GM21390 (cell line): ENCODE measurements at regions not wholly inside any gene's neighbourhood (a gene's known extent, or its start where the extent isn't known, plus 50 kb on each side); places are given as distances from the start of the nearest gene placed in this dataset.

Experiments used
- ATAC-seq: cut with Tn5 transposase; IDR thresholded peaks from one replicate; pipeline ENCODE4 v1.9.1; 2021; ENCODE audit not compliant: unreplicated experiment

DNA sequence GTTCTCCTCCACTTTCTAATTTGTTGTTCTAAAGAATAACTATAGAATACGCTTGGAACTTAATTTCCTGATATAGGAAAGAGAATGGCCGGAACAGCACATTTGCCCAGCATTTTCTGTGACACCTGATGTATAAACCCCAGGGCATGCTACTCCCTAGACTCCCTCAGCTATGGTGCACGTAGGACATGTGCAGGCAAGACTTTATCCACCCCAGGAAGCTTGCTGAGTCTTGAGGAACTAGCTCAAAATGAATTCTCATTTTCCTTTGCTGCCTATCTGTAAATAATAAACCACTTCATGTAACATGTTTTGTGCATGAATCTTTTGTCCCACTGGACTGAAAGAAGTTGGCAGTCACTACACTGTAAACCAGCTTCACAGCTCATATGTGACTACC lies 535.8 kb upstream of the SLITRK1 start:
- ATAC-seq, result no peak

DNA sequence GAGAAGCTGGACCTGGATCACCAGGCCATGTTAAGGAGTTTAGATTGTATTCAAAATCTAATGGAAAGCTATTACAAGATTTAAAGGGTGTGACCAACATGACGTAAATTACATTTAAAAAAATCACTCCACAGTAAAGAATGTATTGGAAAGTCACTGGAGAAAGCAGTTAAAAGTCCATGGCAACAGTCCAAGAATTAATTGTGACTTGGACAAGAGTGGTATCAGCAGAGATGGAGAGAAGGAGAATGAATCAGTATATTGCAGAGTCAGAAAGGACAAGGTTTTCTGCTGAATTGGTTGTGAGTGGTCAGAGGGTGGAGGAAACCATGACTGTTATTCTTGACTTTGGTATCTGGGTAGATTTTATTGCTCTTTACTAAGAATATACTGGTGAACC lies 535.1 kb upstream of the SLITRK1 start:
- ATAC-seq, result no peak

DNA sequence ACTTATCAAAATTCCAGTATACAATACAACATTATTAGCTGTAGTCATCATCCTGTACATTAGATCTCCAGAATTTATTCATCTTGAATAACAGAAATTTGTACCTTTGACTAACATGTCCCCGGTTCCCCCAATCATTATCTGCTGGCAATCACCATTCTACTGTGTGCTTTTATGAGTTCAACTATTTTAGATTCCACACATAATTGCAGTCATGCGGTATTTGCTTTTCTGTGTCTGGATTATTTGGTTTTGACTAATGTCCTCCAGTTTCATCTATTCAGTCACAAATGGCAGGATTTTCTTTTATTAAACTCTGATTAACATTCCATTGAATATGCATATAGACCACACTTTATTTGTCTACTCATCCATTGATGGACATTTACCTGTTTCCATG lies 530.7 kb upstream of the SLITRK1 start:
- ATAC-seq, result no peak

DNA sequence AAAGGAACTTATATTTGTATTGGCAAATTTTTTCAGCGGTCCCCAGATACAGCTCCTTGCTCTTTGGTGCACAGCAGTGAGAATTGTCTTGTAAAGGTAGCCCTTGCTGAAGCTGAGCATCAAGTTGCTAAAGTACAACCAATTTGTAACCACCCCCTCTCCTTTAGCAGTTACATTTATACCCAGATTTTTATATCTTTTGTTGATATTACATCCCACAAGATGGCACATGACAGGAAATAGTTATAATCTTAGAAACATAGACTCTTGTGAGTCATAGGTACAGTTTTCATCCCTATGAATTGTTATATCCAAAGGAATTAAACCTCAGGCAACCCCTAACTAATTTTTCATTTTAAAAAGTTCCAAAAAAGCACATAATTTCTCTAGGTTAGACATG lies 523.0 kb upstream of the SLITRK1 start:
- no peak for ATAC-seq

DNA sequence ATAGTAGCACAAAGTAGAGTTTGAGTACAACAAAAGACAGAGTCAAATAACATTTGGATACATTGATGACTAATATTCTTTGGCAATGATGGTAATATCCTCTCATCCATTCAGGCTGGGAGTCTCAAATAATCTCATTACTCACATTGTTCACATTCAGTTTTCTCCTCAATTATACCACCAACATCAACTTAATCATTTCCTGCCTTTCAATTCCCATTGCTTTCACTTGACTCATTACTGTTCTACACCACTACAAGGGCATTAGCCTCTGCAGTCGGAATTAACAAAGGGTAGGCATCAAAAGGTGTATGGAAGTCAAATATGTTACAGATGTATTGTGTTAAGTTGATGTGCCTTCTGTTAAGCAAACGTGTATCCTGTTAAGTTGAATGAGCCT lies 518.4 kb upstream of the SLITRK1 start:
- ATAC-seq, result no peak

DNA sequence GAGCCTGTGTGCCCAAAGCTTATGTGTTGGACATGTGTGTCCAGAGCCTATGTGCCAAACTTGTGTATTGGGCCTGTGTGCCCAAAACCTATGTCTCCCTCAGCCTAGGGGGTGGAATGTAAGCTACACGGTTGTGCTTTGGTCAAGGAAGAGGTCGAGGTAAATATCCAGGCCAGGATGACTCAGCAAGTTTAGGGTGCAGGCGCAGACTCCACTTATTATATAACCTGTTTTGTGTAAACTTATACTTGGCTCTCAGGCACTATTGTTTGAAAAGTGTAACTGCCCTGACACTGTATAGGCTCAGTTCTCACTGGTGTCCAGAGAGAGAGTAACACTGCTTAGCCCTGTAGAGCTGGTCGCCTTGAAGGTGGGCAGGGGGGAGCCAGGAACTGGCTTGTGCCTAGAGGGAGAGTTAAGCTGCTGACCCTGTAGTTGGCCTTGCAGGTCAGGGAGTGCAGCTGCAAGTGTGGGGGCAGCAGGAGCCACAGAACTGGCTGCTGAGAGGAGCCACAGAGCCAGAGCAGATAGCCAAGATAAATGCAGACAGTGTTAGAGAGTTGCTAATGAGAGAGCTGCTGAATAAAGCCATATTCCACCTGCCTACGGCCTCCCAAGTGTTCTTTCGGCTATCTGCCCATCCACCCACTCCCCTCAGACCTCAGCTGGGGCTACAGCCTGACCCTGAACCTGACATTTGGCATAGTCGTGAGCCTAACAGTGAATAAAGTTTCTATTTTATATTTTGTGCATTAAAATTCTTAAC lies 517.2 kb upstream of the SLITRK1 start:
- ATAC-seq, result no peak

DNA sequence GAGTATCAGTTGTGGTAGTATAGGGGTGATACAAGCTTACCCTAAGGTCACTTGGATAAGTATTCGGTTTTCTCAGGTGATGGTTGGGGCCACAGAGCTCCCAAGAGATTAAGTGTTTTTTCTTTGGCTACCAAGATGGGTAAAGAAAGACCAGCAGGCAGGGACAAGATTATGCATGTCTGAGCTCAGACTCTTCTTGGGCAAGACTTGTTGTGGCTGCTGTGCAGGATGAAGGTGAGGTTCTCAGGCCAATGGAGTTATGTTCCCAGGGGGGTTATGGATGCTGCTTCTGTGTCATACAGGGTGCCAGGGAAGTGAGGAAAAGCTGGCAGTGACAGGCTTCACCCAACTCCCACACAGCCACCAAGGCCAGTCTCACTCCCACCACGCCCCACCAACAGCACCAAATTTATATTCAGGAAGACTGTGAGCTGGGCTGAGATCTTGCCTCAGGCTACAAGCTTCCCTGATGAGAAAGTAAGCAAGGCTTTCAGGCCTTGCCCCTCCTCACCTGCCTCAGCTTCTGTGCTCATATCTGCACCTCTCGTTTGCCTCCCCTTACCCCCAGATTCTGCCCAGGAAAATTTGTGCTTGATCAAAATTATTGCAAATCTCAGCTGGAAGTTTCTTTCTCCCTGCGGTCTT lies 511.8 kb upstream of the SLITRK1 start:
- no peak for ATAC-seq

DNA sequence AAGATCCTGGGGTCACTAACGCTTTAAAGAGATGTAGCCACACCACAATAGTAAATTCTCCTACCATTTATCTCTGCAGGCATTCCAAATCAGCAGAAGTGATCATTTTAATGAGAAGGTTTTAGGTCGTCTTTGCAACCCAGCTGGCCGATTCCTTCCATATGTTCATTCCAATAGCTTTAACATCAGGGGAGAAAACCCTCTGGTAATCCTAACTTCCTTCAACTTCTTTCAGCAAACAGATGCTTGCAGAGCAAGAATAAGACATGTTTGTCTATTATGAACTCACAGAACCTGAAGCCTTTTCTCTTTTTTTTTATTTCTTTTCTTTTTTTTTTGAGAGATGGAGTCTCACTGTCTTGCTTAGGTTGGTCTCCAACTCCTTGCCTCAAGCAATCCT lies 498.6 kb upstream of the SLITRK1 start:
- no peak for ATAC-seq

DNA sequence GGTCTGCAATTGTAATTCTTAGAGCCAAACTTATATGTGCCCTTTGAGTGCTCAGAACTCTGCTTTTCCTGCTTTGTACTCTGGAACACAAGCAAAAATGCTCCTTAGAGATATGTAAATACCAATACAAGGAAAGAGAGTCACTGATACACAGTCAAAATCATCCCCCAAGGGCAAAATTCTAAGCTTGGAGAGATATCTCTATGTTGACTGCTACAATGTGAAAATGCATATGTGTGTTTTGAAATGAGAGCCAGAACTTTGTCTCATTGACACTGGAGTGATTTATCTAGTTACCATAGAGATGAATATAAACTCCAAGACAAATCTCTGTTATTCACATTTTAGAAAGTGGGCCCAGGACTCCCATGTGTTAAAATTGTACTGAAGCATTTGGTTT lies 494.8 kb upstream of the SLITRK1 start:
- no peak for ATAC-seq

DNA sequence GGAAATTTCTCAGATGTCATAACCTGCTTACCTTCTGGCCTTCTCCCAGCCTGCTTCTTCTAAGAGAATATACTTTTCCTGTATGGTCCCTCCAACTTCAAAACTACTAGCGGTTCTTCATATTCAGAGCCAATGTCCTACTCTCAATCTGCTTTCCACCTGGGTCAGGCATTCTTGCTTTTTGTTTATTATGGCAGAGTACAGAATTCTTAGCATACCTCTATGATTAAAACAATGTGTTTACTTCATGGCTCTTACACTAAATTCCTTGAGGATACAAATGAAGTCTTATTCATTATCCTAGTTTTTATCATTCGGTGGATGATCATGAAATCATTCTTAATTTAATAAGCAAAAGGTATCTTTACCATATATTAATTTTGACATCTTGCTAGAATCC lies 484.2 kb upstream of the SLITRK1 start:
- no peak for ATAC-seq

DNA sequence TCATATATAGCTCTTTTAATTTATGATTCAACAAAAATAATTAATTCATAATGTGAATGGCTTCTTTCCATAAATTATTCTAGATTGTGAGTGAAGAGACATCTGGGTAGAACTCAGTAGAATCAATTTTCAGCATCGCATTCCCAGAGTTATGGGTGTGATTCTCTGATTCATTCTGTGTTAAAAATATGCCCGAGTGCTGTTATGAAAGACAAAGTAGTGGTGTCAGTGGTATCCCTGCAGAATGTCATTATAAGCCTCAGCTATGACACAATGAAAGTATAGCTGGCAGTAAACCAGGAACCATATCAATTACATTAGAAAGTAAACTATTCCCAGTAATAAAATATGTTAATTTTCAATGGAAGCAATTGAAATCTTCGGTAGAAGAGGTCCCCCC lies 480.5 kb upstream of the SLITRK1 start:
- ATAC-seq, result no peak

DNA sequence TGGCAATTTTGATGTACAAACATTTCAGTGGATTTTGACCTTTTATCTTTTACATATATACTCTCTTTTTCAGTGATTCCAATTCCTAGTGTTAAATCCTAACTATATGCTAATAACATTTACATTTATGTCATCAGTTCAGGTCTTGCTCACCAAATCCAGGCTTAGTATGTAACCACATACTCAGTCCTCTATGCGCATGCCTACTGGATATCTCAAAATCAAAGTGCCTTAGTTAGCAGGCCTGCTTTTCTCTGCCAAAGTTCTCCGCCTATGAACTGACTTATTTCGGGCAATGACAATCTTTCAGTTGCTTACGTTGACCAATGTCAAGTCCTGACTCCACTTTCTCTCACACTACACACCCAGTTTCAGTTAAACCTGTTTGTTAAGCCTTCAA lies 478.5 kb upstream of the SLITRK1 start:
- no peak for ATAC-seq

DNA sequence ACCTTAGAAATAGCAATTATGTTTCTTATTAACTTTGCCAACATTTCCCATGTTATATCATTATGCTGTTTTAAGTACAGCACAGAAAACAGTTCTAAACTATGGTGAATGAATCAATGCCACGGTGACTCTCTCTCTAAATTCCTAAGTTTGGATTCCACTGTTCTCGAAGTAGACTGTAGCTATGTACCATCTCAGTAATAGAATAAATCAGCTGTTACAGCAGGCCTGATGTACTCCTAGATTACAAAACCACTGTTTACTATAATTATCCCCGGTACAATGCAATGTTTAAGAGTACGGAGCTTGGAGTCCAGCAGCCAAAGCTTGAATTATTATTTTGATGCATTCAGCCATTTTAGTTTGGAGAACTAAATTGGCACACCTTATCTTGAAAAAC lies 476.3 kb upstream of the SLITRK1 start:
- ATAC-seq, result no peak

DNA sequence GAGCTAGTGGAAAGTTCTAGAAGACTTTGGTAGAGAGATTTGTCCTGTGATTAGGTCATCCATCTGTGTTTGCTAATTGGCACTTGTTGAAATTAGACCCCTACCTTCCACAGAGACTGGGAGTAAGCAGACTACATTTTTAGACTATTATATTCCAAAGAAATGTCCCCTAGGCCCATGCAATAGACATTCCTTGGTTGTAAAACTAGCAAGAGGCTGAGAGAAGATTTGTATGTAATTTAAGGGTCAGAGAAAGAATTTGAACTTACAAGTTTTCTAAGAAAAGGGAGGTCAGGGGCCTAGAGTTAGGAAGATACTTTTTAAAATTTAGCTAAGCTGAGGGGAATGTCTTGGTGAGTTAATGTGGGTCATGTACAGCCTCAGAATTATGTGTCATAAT lies 470.7 kb upstream of the SLITRK1 start:
- no peak for ATAC-seq

DNA sequence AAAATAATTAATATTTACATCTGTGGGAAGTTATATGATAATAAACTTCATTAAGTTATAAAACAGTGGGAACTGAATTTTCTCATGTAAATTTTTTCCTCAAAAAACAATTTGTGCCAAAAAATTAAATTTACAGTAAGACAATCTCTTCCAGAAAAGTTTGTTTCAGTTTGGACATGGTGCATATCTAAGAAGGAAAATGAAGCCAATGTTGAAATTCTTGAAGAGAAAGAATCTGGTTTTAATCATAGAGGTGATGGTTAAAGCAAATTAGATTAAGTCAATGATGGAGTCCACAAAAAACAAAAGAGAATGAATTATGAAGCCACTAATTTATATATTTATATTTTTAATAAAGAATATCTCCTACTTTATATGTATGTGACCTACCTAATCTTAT lies 457.2 kb upstream of the SLITRK1 start:
- ATAC-seq, result no peak

DNA sequence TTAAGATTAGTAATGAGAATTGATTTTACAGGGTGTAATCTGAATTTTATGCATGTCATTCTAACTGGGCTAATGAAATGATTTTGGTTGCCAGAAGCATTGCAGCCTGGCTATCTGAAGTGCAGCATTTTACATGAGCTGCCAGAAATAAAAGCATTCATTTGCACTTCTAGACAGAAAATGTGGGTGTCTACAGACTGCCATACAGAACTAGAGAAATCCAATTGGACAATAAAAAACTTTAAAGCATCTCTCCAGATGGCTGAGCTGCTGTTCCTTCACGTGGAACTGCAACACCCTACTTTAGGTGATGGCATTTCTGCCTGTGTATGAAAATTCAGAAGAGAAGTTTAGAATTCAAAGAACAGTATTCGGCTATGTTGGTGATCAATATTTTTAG lies 450.1 kb upstream of the SLITRK1 start:
- no peak for ATAC-seq

DNA sequence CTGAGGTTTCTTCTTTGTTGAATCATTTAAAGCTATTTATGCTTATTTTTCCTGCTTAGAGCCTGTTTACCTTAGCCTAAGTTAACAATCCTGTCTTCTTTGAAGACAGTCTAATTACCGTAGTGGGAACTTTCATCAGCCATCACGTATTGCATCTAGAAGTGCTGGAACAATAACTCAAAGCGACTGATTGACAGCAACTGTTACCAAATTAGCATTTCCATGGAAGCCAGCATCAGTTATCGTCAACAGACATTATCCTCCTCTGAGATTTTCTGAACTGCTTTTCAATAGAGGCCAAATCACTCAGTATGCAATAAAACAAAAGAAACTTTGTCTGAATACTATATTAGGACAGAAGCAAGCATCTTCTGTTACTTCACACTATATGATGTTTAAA lies 433.3 kb upstream of the SLITRK1 start:
- no peak for ATAC-seq

DNA sequence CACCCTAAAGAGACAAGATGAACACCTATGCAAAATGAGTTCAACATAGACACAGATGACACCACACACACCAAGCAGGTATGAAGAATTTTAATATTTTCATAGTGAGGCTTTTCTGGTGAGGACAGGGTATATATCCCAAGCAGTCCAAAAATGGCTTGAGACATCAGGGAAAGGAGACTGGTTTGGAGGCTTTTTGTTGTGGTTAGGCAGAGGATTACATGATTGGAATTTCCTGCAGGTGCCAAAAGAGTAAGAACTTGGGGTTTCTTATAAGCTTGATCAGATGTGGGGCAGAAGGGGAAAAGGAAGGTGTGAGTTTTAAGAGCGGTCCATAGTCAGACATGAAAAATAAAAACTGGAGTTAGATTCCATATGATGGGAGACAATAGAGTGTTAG lies 420.8 kb upstream of the SLITRK1 start:
- ATAC-seq, result no peak

DNA sequence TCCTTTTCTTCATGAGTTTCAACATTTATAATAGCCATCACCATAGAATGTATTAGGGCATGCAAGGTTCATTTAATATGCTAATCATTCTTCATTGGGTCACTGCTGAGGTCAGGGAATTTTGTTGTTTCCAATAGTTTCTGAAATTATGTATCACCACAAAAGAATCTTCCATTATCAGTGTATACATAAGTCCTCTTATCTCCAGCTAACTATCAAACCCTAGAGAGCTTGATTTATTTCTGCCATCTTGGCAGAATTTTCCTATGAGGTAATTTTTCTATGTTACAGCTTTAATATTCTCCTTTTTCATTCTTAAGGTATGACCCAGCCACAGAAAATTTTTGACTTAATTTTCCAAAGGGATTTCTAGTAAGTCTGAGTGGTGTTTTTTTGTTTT lies 415.0 kb upstream of the SLITRK1 start:
- no peak for ATAC-seq

DNA sequence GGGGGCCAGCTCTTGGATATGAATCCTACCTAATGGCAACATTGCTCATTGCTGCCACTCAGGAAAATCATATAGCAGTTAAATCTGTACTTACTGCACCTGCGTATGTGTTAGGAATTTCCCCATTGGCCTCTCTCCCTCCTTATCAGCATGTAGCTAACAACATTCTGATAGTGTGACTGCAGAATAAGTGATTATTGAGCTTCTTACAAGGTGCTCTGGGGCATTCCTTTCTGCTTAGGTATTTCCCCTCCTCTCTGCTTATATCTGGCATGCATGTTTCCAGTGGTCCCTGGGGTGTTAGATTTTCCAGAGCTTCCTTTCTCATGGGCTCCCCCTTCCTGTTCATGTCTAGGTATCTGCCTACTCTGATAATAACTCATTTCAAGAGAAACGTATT lies 414.1 kb upstream of the SLITRK1 start:
- no peak for ATAC-seq

DNA sequence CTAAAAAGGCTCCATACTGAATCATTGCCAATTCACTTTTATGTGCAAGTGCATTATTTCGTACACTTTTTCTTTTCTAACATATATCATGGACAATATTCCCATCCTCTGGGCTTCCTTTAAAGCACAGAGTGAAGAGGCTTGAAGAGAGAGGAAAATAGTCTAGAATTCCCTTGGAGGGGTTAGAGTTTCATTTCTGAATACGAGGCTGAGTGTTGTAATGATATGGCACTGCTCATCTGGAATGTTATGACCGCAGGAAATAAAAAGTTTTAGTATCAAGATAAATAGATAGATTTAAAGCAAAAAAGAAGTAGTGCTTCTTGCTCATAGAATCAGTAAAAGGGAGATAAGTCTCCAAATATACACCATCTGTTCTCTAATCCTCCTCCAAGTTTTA lies 412.3 kb upstream of the SLITRK1 start:
- ATAC-seq, result no peak

DNA sequence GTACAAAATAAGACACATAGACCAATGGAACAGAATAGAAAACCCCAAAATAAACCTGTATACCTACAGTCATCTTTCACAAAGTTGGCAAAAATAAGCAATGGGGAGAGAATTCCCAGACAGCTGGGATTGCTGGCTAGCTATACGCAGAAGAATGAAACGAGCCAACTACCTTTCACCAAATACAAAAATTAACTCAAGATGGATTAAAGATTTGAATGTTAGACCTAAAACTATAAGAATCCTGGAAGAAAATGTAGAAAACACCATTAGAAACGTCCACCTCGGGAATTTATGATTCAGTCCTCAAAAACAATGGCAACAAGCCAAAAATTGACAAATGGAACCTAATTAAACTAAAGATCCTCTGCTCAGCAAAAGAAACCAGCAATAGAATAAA lies 408.1 kb upstream of the SLITRK1 start:
- no peak for ATAC-seq

DNA sequence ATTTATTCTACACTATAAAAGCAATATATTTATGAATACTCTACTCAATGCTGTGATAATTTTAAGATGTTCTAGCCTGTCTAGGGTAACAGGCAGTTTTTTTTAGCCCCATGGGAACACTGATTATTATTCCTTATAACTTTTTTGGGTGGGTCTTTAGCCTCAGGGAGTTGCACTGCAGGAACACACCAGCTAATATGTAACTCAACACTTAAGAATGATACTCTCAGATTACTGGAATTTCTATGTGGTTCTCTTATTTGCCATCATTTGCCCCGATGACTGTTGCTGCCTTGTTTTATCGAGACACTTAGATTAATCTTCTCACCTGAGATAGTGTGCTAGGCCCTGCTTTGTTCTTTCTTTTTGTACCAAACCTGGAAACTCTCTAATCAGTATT lies 396.9 kb upstream of the SLITRK1 start:
- no peak for ATAC-seq
